OCI-LY7 (cell line): ENCODE measurements at regions not wholly inside any gene's neighbourhood (a gene's known extent, or its start where the extent isn't known, plus 50 kb on each side); places are given as distances from the start of the nearest gene placed in this dataset.

Experiments
- BruUV-seq: library from RNA; stranded (reverse); fragments of 400-500 nt; replicated peaks from 2 replicates; lab custom pipeline; 2021; lab: Mats Ljungman, UMichigan
- CTCF ChIA-PET: fragments of 300-600 bp; sonication (Branson Sonifier 250); formaldehyde crosslinking; loops from one replicate; lab custom pipeline; 2022; ENCODE audit warnings: antibody characterized with exemption; ENCODE audit not compliant: unreplicated experiment; lab: Charles Lee
- POLR2A ChIA-PET: fragments of 300-600 bp; sonication (Branson Sonifier 250); formaldehyde crosslinking; loops from one replicate; lab custom pipeline; 2022; ENCODE audit warnings: antibody characterized with exemption; lab: Charles Lee
- DNase-seq: peaks from one replicate; pipeline ENCODE4 v3.0.0-alpha.2; 2015; ENCODE audit warnings: low spot score
- H2AFZ ChIP-seq: fragments of 200-600 bp; sonication (generic), shearing (Covaris generic); 2 replicates; pipeline ENCODE4 v1.6.1; 2014; ENCODE audit warnings: mild to moderate bottlenecking, antibody characterized with exemption, low read length, moderate library complexity
- H3K27ac ChIP-seq: fragments of 200-600 bp; sonication (generic); 2 replicates; pipeline ENCODE4 v1.5.1; 2014; ENCODE audit warnings: mixed run types, low read depth, mild to moderate bottlenecking, moderate library complexity, low read length, inconsistent platforms; ENCODE audit not compliant: poor library complexity, severe bottlenecking
- H3K36me3 ChIP-seq: fragments of 200-600 bp; sonication (generic); 2 replicates; pipeline ENCODE4 v1.6.1; 2014; ENCODE audit warnings: mild to moderate bottlenecking, antibody characterized with exemption, low read length, moderate library complexity, mixed read lengths; ENCODE audit not compliant: insufficient read depth
- H3K4me1 ChIP-seq: fragments of 200-600 bp; sonication (generic); 2 replicates; pipeline ENCODE4 v1.5.1; 2014; ENCODE audit warnings: mild to moderate bottlenecking, low read length; ENCODE audit not compliant: insufficient read depth, poor library complexity, severe bottlenecking
- H3K4me2 ChIP-seq: fragments of 200-600 bp; sonication (generic); 2 replicates; pipeline ENCODE4 v1.6.1; 2014; ENCODE audit warnings: mild to moderate bottlenecking, low read length
- H3K4me3 ChIP-seq: fragments of 200-600 bp; sonication (generic); 2 replicates; pipeline ENCODE4 v1.5.1; 2014; ENCODE audit warnings: mild to moderate bottlenecking, low read depth, low read length; ENCODE audit not compliant: poor library complexity, severe bottlenecking
- H3K79me2 ChIP-seq: fragments of 200-600 bp; sonication (generic); 2 replicates; pipeline ENCODE4 v1.6.1; 2016; ENCODE audit warnings: low read depth, mild to moderate bottlenecking, low read length, moderate library complexity, mixed read lengths; ENCODE audit not compliant: insufficient read depth
- H3K9me2 ChIP-seq: fragments of 200-600 bp; sonication (generic); 2 replicates; pipeline ENCODE4 v1.6.1; 2016; ENCODE audit warnings: mild to moderate bottlenecking, low read length, mixed read lengths; ENCODE audit not compliant: insufficient read depth
- H3K9me3 ChIP-seq: fragments of 200-600 bp; sonication (generic); 2 replicates; pipeline ENCODE4 v1.6.1; 2014; ENCODE audit warnings: mild to moderate bottlenecking, mixed run types, low read length, mixed read lengths
- H4K20me1 ChIP-seq: fragments of 200-600 bp; sonication (generic); 2 replicates; pipeline ENCODE4 v1.6.1; 2014; ENCODE audit warnings: mild to moderate bottlenecking, antibody characterized with exemption, low read length, moderate library complexity, mixed read lengths; ENCODE audit not compliant: insufficient read depth
- EZH2phosphoT487 ChIP-seq: fragments of 200-600 bp; sonication (generic); IDR thresholded peaks from 2 replicates; pipeline ENCODE4 v1.6.1; 2018; ENCODE audit warnings: low read depth, borderline replicate concordance, mild to moderate bottlenecking, mixed run types, antibody characterized with exemption, low read length, moderate library complexity, mixed read lengths
- intact Hi-C: fragments of 100-400 bp; cut with micrococcal nuclease; formaldehyde crosslinking; loops from one replicate; pipeline ENCODE4 v1.10.0; 2022; ENCODE audit not compliant: unreplicated experiment
- TF ChIP-seq, protein P1 (sequence below): fragments of 200-600 bp; sonication (generic); conservative IDR thresholded peaks from 2 replicates; pipeline ENCODE4 v1.5.1; 2014; ENCODE audit warnings: mild to moderate bottlenecking, antibody characterized with exemption, low read length, moderate library complexity, mixed read lengths

DNA sequence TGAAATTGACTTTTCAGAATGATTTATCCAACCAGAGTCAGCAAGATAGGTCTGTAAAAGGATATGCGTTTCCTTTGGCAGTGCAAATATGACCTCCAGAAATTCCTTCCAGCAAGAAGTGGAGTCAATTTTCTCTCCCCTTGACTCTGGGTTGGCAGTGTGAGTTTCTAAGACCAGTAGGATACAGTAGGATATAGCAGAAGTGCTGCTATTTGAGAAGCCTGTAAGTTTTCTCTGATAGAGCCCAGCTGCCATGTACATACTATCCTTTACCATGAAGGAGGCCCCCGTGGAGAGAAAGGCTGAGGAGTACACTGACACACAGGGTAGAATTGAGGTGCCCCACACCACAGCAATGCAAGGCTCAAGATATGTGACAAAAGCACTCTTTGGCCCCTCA is 409.1 kb upstream of the PDZRN3 start:
- Histone ChIP-seq H3K9me3 (no peaks in the 10 kb centered on the region), H3K27ac (no peak overlapping the region), H3K9me2 (no peaks in the 10 kb centered on the region), H3K4me3 (no peak overlapping the region), H3K36me3 (no peaks in the 10 kb centered on the region), H2AFZ (no peak overlapping the region), H3K4me2 (no peak overlapping the region), H3K79me2 (no peaks in the 10 kb centered on the region), H4K20me1 (no peaks in the 10 kb centered on the region), H3K4me1 (no peaks in the 10 kb centered on the region)
- BruUV-seq = no TSS peak
- intact Hi-C loops = no loop called here
- no peak for DNase-seq
- TF ChIP-seq EZH2phosphoT487 = no peak
- TF ChIP-seq, protein P1, sequence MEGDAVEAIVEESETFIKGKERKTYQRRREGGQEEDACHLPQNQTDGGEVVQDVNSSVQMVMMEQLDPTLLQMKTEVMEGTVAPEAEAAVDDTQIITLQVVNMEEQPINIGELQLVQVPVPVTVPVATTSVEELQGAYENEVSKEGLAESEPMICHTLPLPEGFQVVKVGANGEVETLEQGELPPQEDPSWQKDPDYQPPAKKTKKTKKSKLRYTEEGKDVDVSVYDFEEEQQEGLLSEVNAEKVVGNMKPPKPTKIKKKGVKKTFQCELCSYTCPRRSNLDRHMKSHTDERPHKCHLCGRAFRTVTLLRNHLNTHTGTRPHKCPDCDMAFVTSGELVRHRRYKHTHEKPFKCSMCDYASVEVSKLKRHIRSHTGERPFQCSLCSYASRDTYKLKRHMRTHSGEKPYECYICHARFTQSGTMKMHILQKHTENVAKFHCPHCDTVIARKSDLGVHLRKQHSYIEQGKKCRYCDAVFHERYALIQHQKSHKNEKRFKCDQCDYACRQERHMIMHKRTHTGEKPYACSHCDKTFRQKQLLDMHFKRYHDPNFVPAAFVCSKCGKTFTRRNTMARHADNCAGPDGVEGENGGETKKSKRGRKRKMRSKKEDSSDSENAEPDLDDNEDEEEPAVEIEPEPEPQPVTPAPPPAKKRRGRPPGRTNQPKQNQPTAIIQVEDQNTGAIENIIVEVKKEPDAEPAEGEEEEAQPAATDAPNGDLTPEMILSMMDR = no peak
- ChIA-PET POLR2A (no interaction called here), CTCF (no interaction called here)

DNA sequence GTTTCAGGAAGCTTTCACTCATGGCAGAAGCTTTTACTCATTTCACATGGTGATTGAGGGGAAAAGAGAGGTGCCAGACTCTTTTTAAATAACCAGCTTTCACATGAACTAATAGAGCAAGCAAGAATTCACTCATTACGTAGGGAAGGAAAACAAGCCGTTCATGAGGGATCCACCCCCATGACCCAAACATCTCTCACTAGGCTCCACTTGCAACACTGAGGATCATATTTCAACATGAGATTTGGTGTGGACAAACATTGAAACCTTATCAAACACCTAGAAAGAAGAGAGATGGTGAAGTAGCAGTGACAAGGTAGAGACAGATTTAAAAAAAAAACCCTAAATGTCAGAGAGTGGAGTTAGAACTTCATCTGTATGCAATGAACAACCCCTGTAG is 408.6 kb upstream of the PDZRN3 start:
- no TSS peak for BruUV-seq
- Histone ChIP-seq H3K27ac (no peak overlapping the region), H3K9me3 (no peaks in the 10 kb centered on the region), H3K4me2 (no peak overlapping the region), H3K79me2 (no peaks in the 10 kb centered on the region), H3K9me2 (no peaks in the 10 kb centered on the region), H2AFZ (no peak overlapping the region), H4K20me1 (no peaks in the 10 kb centered on the region), H3K4me1 (no peaks in the 10 kb centered on the region), H3K36me3 (no peaks in the 10 kb centered on the region), H3K4me3 (no peak overlapping the region)
- intact Hi-C loops = no loop called here
- CTCF ChIA-PET = no interaction called here
- no peak for DNase-seq
- TF ChIP-seq, protein P1 = no peak
- TF ChIP-seq EZH2phosphoT487 = no peak
- POLR2A ChIA-PET = no interaction called here

DNA sequence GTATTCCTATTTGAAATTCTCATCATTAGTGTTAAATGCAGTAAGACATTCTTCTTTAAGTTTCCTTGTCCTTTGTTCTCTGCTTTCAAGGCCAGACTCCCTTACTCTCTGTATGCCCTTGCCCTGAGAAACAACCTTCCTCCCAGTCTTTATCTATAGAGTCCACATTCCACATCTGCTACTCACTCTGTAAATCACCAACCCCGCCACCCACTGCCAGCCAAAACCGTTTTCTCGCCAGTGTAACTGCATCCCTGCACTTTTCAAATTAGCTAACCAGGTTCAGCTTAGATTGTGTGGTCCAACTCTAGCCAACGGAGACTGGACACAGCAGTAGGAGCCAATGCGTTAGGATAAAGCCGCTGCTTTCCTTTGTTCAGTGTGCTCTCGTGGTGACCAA is 402.4 kb upstream of the PDZRN3 start:
- ChIA-PET POLR2A (no interaction called here), CTCF (no interaction called here)
- BruUV-seq = no TSS peak
- DNase-seq = no peak
- H2AFZ ChIP-seq = no peak overlapping the region
- intact Hi-C loops = no loop called here
- H4K20me1 ChIP-seq = no peaks in the 10 kb centered on the region
- no peaks in the 10 kb centered on the region for H3K4me1 ChIP-seq
- no peaks in the 10 kb centered on the region for H3K9me3 ChIP-seq
- H3K79me2 ChIP-seq = no peaks in the 10 kb centered on the region
- H3K4me3 ChIP-seq = no peak overlapping the region
- TF ChIP-seq EZH2phosphoT487 = no peak
- TF ChIP-seq, protein P1 = no peak
- no peak overlapping the region for H3K27ac ChIP-seq
- no peaks in the 10 kb centered on the region for H3K9me2 ChIP-seq
- no peak overlapping the region for H3K4me2 ChIP-seq
- H3K36me3 ChIP-seq = no peaks in the 10 kb centered on the region
